ENCODE measurements at regions not wholly inside any gene's neighbourhood (a gene's known extent, or its start where the extent isn't known, plus 50 kb on each side); places are given as distances from the start of the nearest gene placed in this dataset.

- Histone ChIP-seq H3K27ac (ENCODE audit: low read depth in 1 of 2, low read length in 2 of 2) (no peak overlapping the region), H3K4me1 (ENCODE audit: control insufficient read depth in 4 of 4, insufficient read depth in 4 of 4, low read length in 3 of 4) (no peaks in the 10 kb centered on the region), H3K9ac (ENCODE audit: low read depth in 1 of 2, low read length in 2 of 2) (no peak overlapping the region), H3K9me3 (ENCODE audit: control insufficient read depth in 4 of 4, low read length in 3 of 4) (no peaks in the 10 kb centered on the region), H3K4me3 (ENCODE audit: low read depth in 1 of 3, low read length in 3 of 3) (no peak overlapping the region), H3K36me3 (ENCODE audit: control insufficient read depth in 4 of 4, insufficient read depth in 3 of 4, low read depth in 1 of 4, low read length in 3 of 4) (no peaks in the 10 kb centered on the region), H3K27me3 (ENCODE audit: control insufficient read depth in 4 of 4, insufficient read depth in 4 of 4, low read length in 3 of 4) (no peaks in the 10 kb centered on the region)
- DNase-seq (ENCODE audit: low spot score): no peak
- 41% methylated on average over 4 of the region's 4 CpGs for WGBS
- TF ChIP-seq ATF3 (IDR thresholded peaks at IDR 0.05) (no peak), HNF4A (conservative IDR thresholded peaks at IDR 0.05) (no peak), RXRA (IDR thresholded peaks at IDR 0.05) (no peak), FOXA2 (IDR thresholded peaks at IDR 0.05) (no peak), RAD21 (IDR thresholded peaks at IDR 0.05) (no peak), HNF4G (IDR thresholded peaks at IDR 0.05) (no peak), JUND (IDR thresholded peaks at IDR 0.05) (no peak), GABPA (IDR thresholded peaks at IDR 0.05 in 1 of 2, conservative IDR thresholded peaks at IDR 0.05 in 1 of 2) (no peak), EGR1 (IDR thresholded peaks at IDR 0.05; ENCODE audit: low read depth in 2 of 2) (no peak), FOXA1 (IDR thresholded peaks at IDR 0.05) (no peak), NR2F2 (IDR thresholded peaks at IDR 0.05) (no peak)
- TF ChIP-seq, protein P1, sequence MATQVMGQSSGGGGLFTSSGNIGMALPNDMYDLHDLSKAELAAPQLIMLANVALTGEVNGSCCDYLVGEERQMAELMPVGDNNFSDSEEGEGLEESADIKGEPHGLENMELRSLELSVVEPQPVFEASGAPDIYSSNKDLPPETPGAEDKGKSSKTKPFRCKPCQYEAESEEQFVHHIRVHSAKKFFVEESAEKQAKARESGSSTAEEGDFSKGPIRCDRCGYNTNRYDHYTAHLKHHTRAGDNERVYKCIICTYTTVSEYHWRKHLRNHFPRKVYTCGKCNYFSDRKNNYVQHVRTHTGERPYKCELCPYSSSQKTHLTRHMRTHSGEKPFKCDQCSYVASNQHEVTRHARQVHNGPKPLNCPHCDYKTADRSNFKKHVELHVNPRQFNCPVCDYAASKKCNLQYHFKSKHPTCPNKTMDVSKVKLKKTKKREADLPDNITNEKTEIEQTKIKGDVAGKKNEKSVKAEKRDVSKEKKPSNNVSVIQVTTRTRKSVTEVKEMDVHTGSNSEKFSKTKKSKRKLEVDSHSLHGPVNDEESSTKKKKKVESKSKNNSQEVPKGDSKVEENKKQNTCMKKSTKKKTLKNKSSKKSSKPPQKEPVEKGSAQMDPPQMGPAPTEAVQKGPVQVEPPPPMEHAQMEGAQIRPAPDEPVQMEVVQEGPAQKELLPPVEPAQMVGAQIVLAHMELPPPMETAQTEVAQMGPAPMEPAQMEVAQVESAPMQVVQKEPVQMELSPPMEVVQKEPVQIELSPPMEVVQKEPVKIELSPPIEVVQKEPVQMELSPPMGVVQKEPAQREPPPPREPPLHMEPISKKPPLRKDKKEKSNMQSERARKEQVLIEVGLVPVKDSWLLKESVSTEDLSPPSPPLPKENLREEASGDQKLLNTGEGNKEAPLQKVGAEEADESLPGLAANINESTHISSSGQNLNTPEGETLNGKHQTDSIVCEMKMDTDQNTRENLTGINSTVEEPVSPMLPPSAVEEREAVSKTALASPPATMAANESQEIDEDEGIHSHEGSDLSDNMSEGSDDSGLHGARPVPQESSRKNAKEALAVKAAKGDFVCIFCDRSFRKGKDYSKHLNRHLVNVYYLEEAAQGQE (IDR thresholded peaks at IDR 0.05): no peak
- TF ChIP-seq, protein P2, sequence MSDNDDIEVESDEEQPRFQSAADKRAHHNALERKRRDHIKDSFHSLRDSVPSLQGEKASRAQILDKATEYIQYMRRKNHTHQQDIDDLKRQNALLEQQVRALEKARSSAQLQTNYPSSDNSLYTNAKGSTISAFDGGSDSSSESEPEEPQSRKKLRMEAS (IDR thresholded peaks at IDR 0.05): no peak
- TF ChIP-seq, protein P3, sequence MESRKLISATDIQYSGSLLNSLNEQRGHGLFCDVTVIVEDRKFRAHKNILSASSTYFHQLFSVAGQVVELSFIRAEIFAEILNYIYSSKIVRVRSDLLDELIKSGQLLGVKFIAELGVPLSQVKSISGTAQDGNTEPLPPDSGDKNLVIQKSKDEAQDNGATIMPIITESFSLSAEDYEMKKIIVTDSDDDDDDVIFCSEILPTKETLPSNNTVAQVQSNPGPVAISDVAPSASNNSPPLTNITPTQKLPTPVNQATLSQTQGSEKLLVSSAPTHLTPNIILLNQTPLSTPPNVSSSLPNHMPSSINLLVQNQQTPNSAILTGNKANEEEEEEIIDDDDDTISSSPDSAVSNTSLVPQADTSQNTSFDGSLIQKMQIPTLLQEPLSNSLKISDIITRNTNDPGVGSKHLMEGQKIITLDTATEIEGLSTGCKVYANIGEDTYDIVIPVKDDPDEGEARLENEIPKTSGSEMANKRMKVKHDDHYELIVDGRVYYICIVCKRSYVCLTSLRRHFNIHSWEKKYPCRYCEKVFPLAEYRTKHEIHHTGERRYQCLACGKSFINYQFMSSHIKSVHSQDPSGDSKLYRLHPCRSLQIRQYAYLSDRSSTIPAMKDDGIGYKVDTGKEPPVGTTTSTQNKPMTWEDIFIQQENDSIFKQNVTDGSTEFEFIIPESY (IDR thresholded peaks at IDR 0.05): no peak
Measured at GRCh38 chr17:27206447-27206846, 87.5 kb upstream of the WSB1 start.

DNA sequence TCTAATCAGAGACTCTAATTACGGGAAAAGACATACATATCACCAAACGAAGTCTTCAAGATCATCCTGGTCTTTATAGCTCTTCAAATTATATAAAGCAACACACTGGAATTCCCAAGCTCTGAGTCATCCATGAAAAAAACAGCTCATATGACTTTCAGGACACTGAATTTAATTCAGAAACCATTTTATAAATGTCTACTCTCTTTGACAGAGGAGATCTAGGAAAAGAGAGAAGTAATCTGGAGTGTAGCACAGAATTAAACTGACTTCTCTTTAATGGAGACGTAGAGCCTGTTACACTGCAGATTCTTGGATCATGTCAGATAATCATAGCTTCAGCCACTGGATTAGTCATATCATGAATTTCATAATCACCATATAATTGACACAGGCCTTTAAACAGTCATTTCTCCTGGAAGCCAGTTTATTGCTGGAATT, 86.8 kb upstream of the WSB1 start:
- Histone ChIP-seq H3K9ac (ENCODE audit: low read depth in 1 of 2, low read length in 2 of 2) (no peak overlapping the region), H3K36me3 (ENCODE audit: control insufficient read depth in 4 of 4, insufficient read depth in 3 of 4, low read depth in 1 of 4, low read length in 3 of 4) (no peaks in the 10 kb centered on the region), H3K4me3 (ENCODE audit: low read depth in 1 of 3, low read length in 3 of 3) (no peak overlapping the region), H3K27me3 (ENCODE audit: control insufficient read depth in 4 of 4, insufficient read depth in 4 of 4, low read length in 3 of 4) (no peaks in the 10 kb centered on the region), H3K27ac (ENCODE audit: low read depth in 1 of 2, low read length in 2 of 2) (no peak overlapping the region), H3K4me1 (ENCODE audit: control insufficient read depth in 4 of 4, insufficient read depth in 4 of 4, low read length in 3 of 4) (no peaks in the 10 kb centered on the region), H3K9me3 (ENCODE audit: control insufficient read depth in 4 of 4, low read length in 3 of 4) (no peaks in the 10 kb centered on the region)
- no peak for DNase-seq (ENCODE audit: low spot score)
- 54% methylated on average over 3 of the region's 3 CpGs for WGBS
- TF ChIP-seq RXRA (IDR thresholded peaks at IDR 0.05) (no peak), HNF4G (IDR thresholded peaks at IDR 0.05) (no peak), FOXA2 (IDR thresholded peaks at IDR 0.05) (no peak), RAD21 (IDR thresholded peaks at IDR 0.05) (no peak), YY1 (IDR thresholded peaks at IDR 0.05) (no peak), TAF1 (conservative IDR thresholded peaks at IDR 0.05) (no peak), GABPA (IDR thresholded peaks at IDR 0.05 in 1 of 2, conservative IDR thresholded peaks at IDR 0.05 in 1 of 2) (no peak), ATF3 (IDR thresholded peaks at IDR 0.05) (no peak), NR2F2 (IDR thresholded peaks at IDR 0.05) (no peak), EGR1 (IDR thresholded peaks at IDR 0.05; ENCODE audit: low read depth in 2 of 2) (no peak), SP1 (IDR thresholded peaks at IDR 0.05) (no peak), JUND (IDR thresholded peaks at IDR 0.05) (no peak)
- TF ChIP-seq, protein P3 (IDR thresholded peaks at IDR 0.05): no peak
- TF ChIP-seq, protein P1 (IDR thresholded peaks at IDR 0.05): no peak
- TF ChIP-seq, protein P2 (IDR thresholded peaks at IDR 0.05): no peak

All from liver (tissue), 7 donors.